Trophoblast cell (in vitro differentiated cells and primary cell): ENCODE measurements at regions not wholly inside any gene's neighbourhood (a gene's known extent, or its start where the extent isn't known, plus 50 kb on each side); places are given as distances from the start of the nearest gene placed in this dataset.

Experiments
- DNase-seq, 2 donors: peaks; one replicate each; pipeline ENCODE4 v3.0.0-alpha.2; 2016
- H2AFZ ChIP-seq: 2 replicates; pipeline ENCODE4 v1.6.1; 2013; ENCODE audit warnings: low read length, moderate library complexity, mild to moderate bottlenecking; ENCODE audit not compliant: insufficient read depth, poor library complexity
- H2AK5ac ChIP-seq: 2 replicates; pipeline ENCODE4 v1.6.1; 2013; ENCODE audit warnings: mild to moderate bottlenecking, low read length
- H2BK120ac ChIP-seq: 2 replicates; pipeline ENCODE4 v1.6.1; 2013; ENCODE audit warnings: low read length, mild to moderate bottlenecking, moderate library complexity; ENCODE audit not compliant: insufficient read depth, poor library complexity
- H2BK12ac ChIP-seq: 2 replicates; pipeline ENCODE4 v1.6.1; 2013; ENCODE audit warnings: mild to moderate bottlenecking, low read length, moderate library complexity
- H2BK5ac ChIP-seq: 2 replicates; pipeline ENCODE4 v1.6.1; 2013; ENCODE audit warnings: low read length, low read depth, moderate library complexity, mild to moderate bottlenecking; ENCODE audit not compliant: poor library complexity
- H3K14ac ChIP-seq: 2 replicates; pipeline ENCODE4 v1.6.1; 2013; ENCODE audit warnings: mild to moderate bottlenecking, low read length
- H3K18ac ChIP-seq: 2 replicates; pipeline ENCODE4 v1.6.1; 2013; ENCODE audit warnings: mild to moderate bottlenecking, low read length
- H3K23ac ChIP-seq: 2 replicates; pipeline ENCODE4 v1.6.1; 2013; ENCODE audit warnings: low read length
- H3K27ac ChIP-seq: 2 replicates; pipeline ENCODE4 v1.5.1; 2013; ENCODE audit warnings: low read depth, mild to moderate bottlenecking, inconsistent platforms, low read length, moderate library complexity
- H3K27me3 ChIP-seq: 2 replicates; pipeline ENCODE4 v1.6.1; 2013; ENCODE audit warnings: inconsistent platforms, mild to moderate bottlenecking, low read length, moderate library complexity; ENCODE audit not compliant: insufficient read depth
- H3K36me3 ChIP-seq, 2 experiments: 1 replicate in 1 of 2; 2 replicates in 1 of 2; pipeline ENCODE4 v1.6.1; 2013; ENCODE audit warnings: low read length in 2 of 2, mild to moderate bottlenecking in 2 of 2, moderate library complexity in 1 of 2; ENCODE audit not compliant: insufficient read depth in 2 of 2, control insufficient read depth in 1 of 2
- H3K4ac ChIP-seq: 2 replicates; pipeline ENCODE4 v1.6.1; 2013; ENCODE audit warnings: low read depth, mild to moderate bottlenecking, low read length, moderate library complexity
- H3K4me1 ChIP-seq, 2 experiments: 1 replicate in 1 of 2; 2 replicates in 1 of 2; pipeline ENCODE4 v1.6.1; 2013; ENCODE audit warnings: low read length in 2 of 2, mild to moderate bottlenecking in 2 of 2, moderate library complexity in 1 of 2; ENCODE audit not compliant: insufficient read depth in 2 of 2, control insufficient read depth in 1 of 2
- H3K4me2 ChIP-seq: 2 replicates; pipeline ENCODE4 v1.6.1; 2013; ENCODE audit warnings: inconsistent platforms, mild to moderate bottlenecking, low read length, moderate library complexity
- H3K4me3 ChIP-seq: 2 replicates; pipeline ENCODE4 v1.5.1; 2013; ENCODE audit warnings: mild to moderate bottlenecking, low read depth, low read length, inconsistent platforms
- H3K79me1 ChIP-seq: one replicate; pipeline ENCODE4 v1.6.1; 2013; ENCODE audit warnings: low read length
- H3K79me2 ChIP-seq: 2 replicates; pipeline ENCODE4 v1.6.1; 2013; ENCODE audit warnings: low read length, mild to moderate bottlenecking; ENCODE audit not compliant: control insufficient read depth, insufficient read depth, poor library complexity
- H3K9ac ChIP-seq: 2 replicates; pipeline ENCODE4 v1.6.1; 2013; ENCODE audit warnings: mild to moderate bottlenecking, low read length
- H3K9me3 ChIP-seq: 2 replicates; pipeline ENCODE4 v1.6.1; 2013; ENCODE audit warnings: low read depth, mild to moderate bottlenecking, control low read depth, inconsistent platforms, low read length; ENCODE audit not compliant: insufficient read depth
- H4K12ac ChIP-seq: 2 replicates; pipeline ENCODE4 v1.6.1; 2013; ENCODE audit warnings: low read depth, mild to moderate bottlenecking, low read length, moderate library complexity
- H4K8ac ChIP-seq: 2 replicates; pipeline ENCODE4 v1.6.1; 2013; ENCODE audit warnings: low read depth, mild to moderate bottlenecking, low read length, moderate library complexity
- H4K91ac ChIP-seq: one replicate; pipeline ENCODE4 v1.6.1; 2013; ENCODE audit warnings: low read depth, mild to moderate bottlenecking, low read length, moderate library complexity
- WGBS: extraction: QIAGEN DNeasy Blood & Tissue Kit; methylation state at CpG from one replicate; pipeline ENCODE4 v1.1.7; 2013; ENCODE audit warnings: missing lambda C conversion rate; ENCODE audit not compliant: insufficient read length, insufficient coverage; ENCODE audit errors: extremely low coverage; 5-methylcytosine and 5-hydroxymethylcytosine counted together

GRCh38 chr1:87705233-87705632 lies 376.6 kb downstream of the LMO4 start:
- H3K4me3 ChIP-seq: no peak overlapping the region
- H2BK12ac ChIP-seq: no peak overlapping the region
- H3K9me3 ChIP-seq: no peaks in the 10 kb centered on the region
- no peak overlapping the region for H3K27ac ChIP-seq
- H3K36me3 ChIP-seq: peaks cover 0 to 1% of the 10 kb centered on the region in 2 experiments
- no peak overlapping the region for H3K9ac ChIP-seq
- no peak overlapping the region for H4K12ac ChIP-seq
- no peak for DNase-seq
- no peak overlapping the region for H2BK5ac ChIP-seq
- H3K23ac ChIP-seq: no peak overlapping the region
- no peaks in the 10 kb centered on the region for H3K27me3 ChIP-seq
- no peak overlapping the region for H4K91ac ChIP-seq
- H3K18ac ChIP-seq: no peak overlapping the region
- H3K4ac ChIP-seq: no peak overlapping the region
- H3K14ac ChIP-seq: no peak overlapping the region
- H2BK120ac ChIP-seq: no peak overlapping the region
- H3K79me1 ChIP-seq: peaks cover 5% of the 10 kb centered on the region
- no CpG with 5 or more reads among the region's 4 CpGs for WGBS
- no peak overlapping the region for H3K4me2 ChIP-seq
- no peak overlapping the region for H2AFZ ChIP-seq
- H4K8ac ChIP-seq: no peak overlapping the region
- no peak overlapping the region for H2AK5ac ChIP-seq
- no peaks in the 10 kb centered on the region for H3K79me2 ChIP-seq
- H3K4me1 ChIP-seq: peaks cover 0 to 3% of the 10 kb centered on the region in 2 experiments

DNA sequence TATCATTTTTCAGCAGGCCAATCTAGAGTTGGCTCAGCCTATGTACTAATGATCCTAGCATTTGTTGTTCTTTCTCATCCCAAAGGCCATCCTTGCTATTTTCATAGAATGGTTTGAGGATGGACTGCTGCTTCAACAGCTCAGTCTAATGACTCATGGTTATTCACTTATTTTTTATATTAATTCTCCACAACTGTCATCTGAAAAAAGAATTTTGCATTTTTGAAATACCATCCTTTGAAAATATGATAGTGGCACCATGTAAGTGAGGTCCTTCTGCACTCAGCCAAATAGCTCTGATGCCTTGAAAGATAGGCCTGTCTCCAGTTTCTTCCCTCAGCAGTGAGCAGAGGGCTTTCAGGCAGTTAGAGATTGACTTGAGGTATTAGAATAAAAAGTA lies 377.5 kb downstream of the LMO4 start:
- H3K4me2 ChIP-seq: no peak overlapping the region
- H3K79me2 ChIP-seq: no peaks in the 10 kb centered on the region
- no peak overlapping the region for H3K4ac ChIP-seq

DNA sequence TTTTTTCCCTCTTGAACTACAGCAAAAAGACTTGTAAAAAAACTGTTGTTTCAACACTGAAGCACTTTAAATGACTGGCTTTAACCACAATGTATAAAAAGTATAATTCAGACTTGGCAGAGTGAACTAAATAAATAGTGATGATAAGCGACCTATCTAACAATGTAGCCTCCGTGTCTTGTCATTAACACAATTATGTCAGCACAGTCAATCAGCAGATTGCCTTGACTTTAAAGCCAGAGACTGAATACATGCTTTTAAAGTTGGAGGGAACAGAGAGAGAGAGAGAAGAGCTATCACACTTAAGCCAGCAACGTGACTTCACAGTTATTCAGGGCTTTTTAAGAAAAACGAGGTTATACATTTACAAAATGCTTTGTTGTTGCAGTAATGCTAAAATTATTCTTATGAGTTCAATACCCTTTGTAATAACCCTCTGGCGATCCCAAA lies 378.1 kb downstream of the LMO4 start:
- no peak overlapping the region for H2BK5ac ChIP-seq
- no peaks in the 10 kb centered on the region for H3K79me2 ChIP-seq
- peaks cover 3 to 4% of the 10 kb centered on the region in 2 experiments for H3K4me1 ChIP-seq
- H4K91ac ChIP-seq: no peak overlapping the region
- no peak overlapping the region for H4K12ac ChIP-seq
- no peak overlapping the region for H3K18ac ChIP-seq
- H3K23ac ChIP-seq: no peak overlapping the region
- H3K4me2 ChIP-seq: no peak overlapping the region
- H3K4me3 ChIP-seq: no peak overlapping the region
- no peak overlapping the region for H2AK5ac ChIP-seq
- no peak overlapping the region for H3K9ac ChIP-seq
- no peak overlapping the region for H2AFZ ChIP-seq
- peaks cover 0 to 1% of the 10 kb centered on the region in 2 experiments for H3K36me3 ChIP-seq
- DNase-seq: no peak
- no peak overlapping the region for H2BK120ac ChIP-seq
- no peaks in the 10 kb centered on the region for H3K27me3 ChIP-seq
- no peak overlapping the region for H3K14ac ChIP-seq
- H2BK12ac ChIP-seq: no peak overlapping the region
- H4K8ac ChIP-seq: no peak overlapping the region
- no CpG with 5 or more reads among the region's 5 CpGs for WGBS
- H3K27ac ChIP-seq: no peak overlapping the region
- peaks cover 13% of the 10 kb centered on the region for H3K79me1 ChIP-seq
- H3K9me3 ChIP-seq: peaks cover 2% of the 10 kb centered on the region
- H3K4ac ChIP-seq: no peak overlapping the region

More for the DNA sequence above, 377.5 kb downstream of the LMO4 start:
- Histone ChIP-seq H3K27me3 (no peaks in the 10 kb centered on the region), H3K14ac (no peak overlapping the region), H3K9me3 (peaks cover 2% of the 10 kb centered on the region), H2AFZ (no peak overlapping the region), H3K4me1 (peaks cover 0 to 3% of the 10 kb centered on the region in 2 experiments), H4K8ac (no peak overlapping the region), H2BK12ac (no peak overlapping the region), H2BK120ac (no peak overlapping the region), H4K91ac (no peak overlapping the region), H2AK5ac (no peak overlapping the region), H3K23ac (no peak overlapping the region), H4K12ac (no peak overlapping the region), H3K79me1 (peaks cover 9% of the 10 kb centered on the region), H2BK5ac (no peak overlapping the region), H3K18ac (no peak overlapping the region), H3K9ac (no peak overlapping the region), H3K27ac (no peak overlapping the region), H3K36me3 (peaks cover 0 to 1% of the 10 kb centered on the region in 2 experiments), H3K4me3 (no peak overlapping the region)
- DNase-seq: peak in 1 of 2 donors; percentile 10

DNA sequence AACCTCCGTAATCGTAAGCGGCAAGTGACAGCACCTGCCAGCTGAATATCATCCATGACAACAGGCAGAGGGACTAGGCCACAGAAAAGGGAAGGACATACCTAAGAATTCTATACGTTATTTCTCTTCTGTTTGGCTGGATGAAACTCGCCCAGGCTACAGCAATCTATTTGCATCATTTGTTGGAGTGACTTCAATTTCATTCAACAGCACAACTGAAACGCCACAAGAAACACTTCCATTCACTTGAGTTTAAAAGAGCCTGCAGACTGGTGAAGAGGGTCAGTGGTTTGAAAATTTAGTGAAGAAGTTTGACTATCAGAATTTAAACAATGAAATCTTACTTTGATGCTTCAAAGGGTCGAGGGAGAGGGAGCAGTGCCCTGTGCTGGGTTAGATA lies 378.7 kb downstream of the LMO4 start:
- Histone ChIP-seq H4K8ac (no peak overlapping the region), H2BK12ac (peak overlapping the region; percentile 64), H3K14ac (no peak overlapping the region), H3K18ac (no peak overlapping the region), H2BK5ac (peak overlapping the region; percentile 30), H3K4ac (no peak overlapping the region), H4K12ac (no peak overlapping the region), H3K9ac (no peak overlapping the region), H3K9me3 (peaks cover 2% of the 10 kb centered on the region), H3K23ac (no peak overlapping the region), H3K36me3 (no peaks in the 10 kb centered on the region), H3K4me2 (no peak overlapping the region), H3K27ac (no peak overlapping the region), H2BK120ac (peak overlapping the region; percentile 6), H3K79me2 (no peaks in the 10 kb centered on the region), H2AK5ac (no peak overlapping the region), H3K79me1 (peaks cover 13% of the 10 kb centered on the region), H3K4me1 (peaks cover 3 to 5% of the 10 kb centered on the region in 2 experiments), H4K91ac (no peak overlapping the region), H2AFZ (no peak overlapping the region), H3K4me3 (no peak overlapping the region), H3K27me3 (no peaks in the 10 kb centered on the region)
- DNase-seq: no peak
- WGBS: no CpG with 5 or more reads among the region's 7 CpGs
